ENCODE measurements at regions not wholly inside any gene's neighbourhood (a gene's known extent, or its start where the extent isn't known, plus 50 kb on each side); places are given as distances from the start of the nearest gene placed in this dataset.
"Not testable (repeated sequence)": the region's sequence is repeated elsewhere in the genome, so short reads cannot be mapped to it uniquely, and the experiment has no call there.

GRCh38 chrX:65819983-65820382 lies 152.5 kb downstream of the MSN start:
- H3K23ac ChIP-seq (ENCODE audit: insufficient read length); H3K4me3 ChIP-seq (ENCODE audit: extremely low read depth in 1 of 4, insufficient read depth in 2 of 4, low read depth in 3 of 4, low read length in 4 of 4); H4K91ac ChIP-seq (replicated peaks; ENCODE audit: insufficient read length, low read length); DNase-seq (ENCODE audit: low read depth in 1 of 2, low spot score in 2 of 2); H4K8ac ChIP-seq (ENCODE audit: extremely low read depth, insufficient read depth, low read length); H3K23me2 ChIP-seq (ENCODE audit: low read depth, low read length); H3K4me2 ChIP-seq (ENCODE audit: insufficient read depth in 1 of 2, low read depth in 2 of 2, low read length in 2 of 2); H3K4ac ChIP-seq (replicated peaks; ENCODE audit: insufficient read length, low read depth, low read length); H2BK12ac ChIP-seq (ENCODE audit: low read depth, low read length); FAIRE-seq; H3K14ac ChIP-seq (ENCODE audit: insufficient read length); H3K18ac ChIP-seq (ENCODE audit: extremely low read depth, low read length); H3K27me3 ChIP-seq (replicated peaks in 1 of 4; ENCODE audit: control insufficient read depth in 3 of 4, extremely low read depth in 1 of 4, insufficient read depth in 3 of 4, low read length in 3 of 4); H3K4me1 ChIP-seq (replicated peaks in 1 of 4; ENCODE audit: control insufficient read depth in 3 of 4, insufficient read depth in 4 of 4, low read length in 3 of 4); H2BK120ac ChIP-seq (replicated peaks; ENCODE audit: low read depth, low read length); H2BK5ac ChIP-seq (ENCODE audit: low read depth, low read length); H3K79me2 ChIP-seq (ENCODE audit: control insufficient read depth in 1 of 2, insufficient read depth in 2 of 2, low read length in 2 of 2); H3K79me1 ChIP-seq (ENCODE audit: low read depth, low read length); H2BK20ac ChIP-seq (ENCODE audit: low read length); POLR2A ChIA-PET (ENCODE audit: partially characterized antibody); H3K9me3 ChIP-seq (ENCODE audit: insufficient read depth in 2 of 2, low read depth in 1 of 2, low read length in 1 of 2); H2AK5ac ChIP-seq (ENCODE audit: low read depth, low read length); H3K36me3 ChIP-seq (ENCODE audit: control insufficient read depth in 2 of 4, insufficient read depth in 4 of 4, low read length in 3 of 4); H2BK15ac ChIP-seq (ENCODE audit: low read length); H4K20me1 ChIP-seq (replicated peaks in 1 of 2; ENCODE audit: control insufficient read depth in 1 of 2, insufficient read depth in 2 of 2, low read length in 2 of 2); H3K9ac ChIP-seq (replicated peaks in 1 of 4; ENCODE audit: extremely low read depth in 1 of 4, low read depth in 3 of 4, low read length in 3 of 4); H2AFZ ChIP-seq (ENCODE audit: low read length); H4K5ac ChIP-seq (ENCODE audit: insufficient read length, low read depth, low read length); H3K27ac ChIP-seq (ENCODE audit: low read depth, low read length); CTCF ChIA-PET (ENCODE audit: partially characterized antibody); H3K56ac ChIP-seq (replicated peaks; ENCODE audit: insufficient read length, low read depth, low read length): not testable (repeated sequence)
- WGBS, 2 experiments (ENCODE audit: extremely low coverage in 1 of 2, insufficient coverage in 1 of 2, insufficient read length in 1 of 2, insufficient replicate concordance in 2 of 2, low coverage in 1 of 2, low lambda C conversion rate in 2 of 2, missing lambda C conversion rate in 1 of 2), result 80% methylated on average over 1 of the region's 1 CpG; no CpG with 5 or more reads in 1 of the 2 experiments

Measured in H1 (cell line).